Keratinocyte (primary cell): ENCODE measurements at regions not wholly inside any gene's neighbourhood (a gene's known extent, or its start where the extent isn't known, plus 50 kb on each side); places are given as distances from the start of the nearest gene placed in this dataset.

ENCODE experiments used
- DNase-seq: peaks from one replicate; pipeline ENCODE4 v3.0.0-alpha.2; 2011; ENCODE audit warnings: low read depth, missing footprints, low spot score
- FAIRE-seq: peaks from 2 replicates; lab custom pipeline; 2011; peaks lifted over from hg19 to GRCh38; lab: Jason Lieb, UNC
- H2AFZ ChIP-seq: 2 replicates; pipeline ENCODE4 v1.6.0; 2012; ENCODE audit warnings: low read length, control low read depth, inconsistent platforms; ENCODE audit not compliant: control insufficient read depth
- H3K27ac ChIP-seq: 2 replicates; pipeline ENCODE4 v1.5.1; 2011; ENCODE audit warnings: low read length; ENCODE audit not compliant: control insufficient read depth, insufficient read depth
- H3K27me3 ChIP-seq: 3 replicates; pipeline ENCODE4 v1.6.0; 2011; ENCODE audit warnings: low read length; ENCODE audit not compliant: control insufficient read depth, insufficient read depth; ENCODE audit errors: extremely low read depth
- H3K36me3 ChIP-seq, 2 experiments: 2 replicates in 1 of 2; 3 replicates in 1 of 2; pipeline ENCODE4 v1.5.1; 2011; ENCODE audit warnings: low read length in 2 of 2, mild to moderate bottlenecking in 1 of 2; ENCODE audit not compliant: control insufficient read depth in 2 of 2, insufficient read depth in 2 of 2; ENCODE audit errors: extremely low read depth in 1 of 2
- H3K4me1 ChIP-seq: 3 replicates; pipeline ENCODE4 v1.5.1; 2011; ENCODE audit warnings: low read length; ENCODE audit not compliant: control insufficient read depth, insufficient read depth; ENCODE audit errors: extremely low read depth
- H3K4me2 ChIP-seq: 3 replicates; pipeline ENCODE4 v1.6.0; 2011; ENCODE audit warnings: low read depth, low read length; ENCODE audit not compliant: control insufficient read depth, insufficient read depth; ENCODE audit errors: extremely low read depth
- H3K4me3 ChIP-seq, 3 experiments: fragments of 200-600 bp in 1 of 3; sonication (generic) in 1 of 3; 2 replicates in 2 of 3; 3 replicates in 1 of 3; pipeline ENCODE4 v1.5.1; 2011 to 2016; ENCODE audit warnings: low read length in 3 of 3, mild to moderate bottlenecking in 3 of 3, control low read depth in 2 of 3, inconsistent platforms in 1 of 3, low read depth in 1 of 3, mixed read lengths in 1 of 3, mixed run types in 1 of 3, moderate library complexity in 1 of 3; ENCODE audit not compliant: control insufficient read depth in 2 of 3, insufficient read depth in 2 of 3; ENCODE audit errors: extremely low read depth in 1 of 3
- H3K79me2 ChIP-seq: 2 replicates; pipeline ENCODE4 v1.6.0; 2012; ENCODE audit warnings: low read length; ENCODE audit not compliant: control insufficient read depth, insufficient read depth
- H3K9ac ChIP-seq: 3 replicates; pipeline ENCODE4 v1.6.0; 2011; ENCODE audit warnings: low read length; ENCODE audit not compliant: control insufficient read depth, insufficient read depth; ENCODE audit errors: extremely low read depth
- H3K9me1 ChIP-seq: 3 replicates; pipeline ENCODE4 v1.6.0; 2011; ENCODE audit warnings: low read length; ENCODE audit not compliant: control insufficient read depth, insufficient read depth; ENCODE audit errors: extremely low read depth
- H3K9me3 ChIP-seq: 2 replicates; pipeline ENCODE4 v1.5.1; 2012; ENCODE audit warnings: low read depth, low read length; ENCODE audit not compliant: control insufficient read depth
- H4K20me1 ChIP-seq: 3 replicates; pipeline ENCODE4 v1.6.0; 2011; ENCODE audit warnings: low read length; ENCODE audit not compliant: control insufficient read depth, insufficient read depth; ENCODE audit errors: extremely low read depth
- EZH2 ChIP-seq: IDR thresholded peaks from one replicate; pipeline ENCODE4 v1.6.1; 2012; ENCODE audit warnings: inconsistent platforms, mild to moderate bottlenecking, low read length, moderate library complexity
- dilution Hi-C: fragments of 300-500 bp; cut with MboI; formaldehyde crosslinking; loops from one replicate; pipeline ENCODE4 v1.7.0; 2020; ENCODE audit warnings: low sequenced_read_pairs; ENCODE audit not compliant: extremely low pct_ligation_motif_present
- TF ChIP-seq, protein P1 (sequence below), 3 experiments: IDR thresholded peaks in 1 of 3; conservative IDR thresholded peaks in 1 of 3; optimal IDR thresholded peaks in 1 of 3; 2 replicates in 2 of 3; 3 replicates in 1 of 3; pipeline versions ENCODE3 to v1.5.1; 2011; ENCODE audit warnings: low read length in 3 of 3, mild to moderate bottlenecking in 3 of 3, moderate library complexity in 2 of 3, control low read depth in 1 of 3, inconsistent platforms in 1 of 3; ENCODE audit not compliant: insufficient read depth in 2 of 3; ENCODE audit errors: extremely low read depth in 1 of 3

GRCh38 chr16:31697744-31698125 lies 170.0 kb downstream of the AHSP start:
- Histone ChIP-seq H3K9me3 (no peaks in the 10 kb centered on the region), H3K4me2 (no peak overlapping the region), H4K20me1 (no peaks in the 10 kb centered on the region), H3K27me3 (no peaks in the 10 kb centered on the region), H3K9me1 (no peaks in the 10 kb centered on the region), H3K36me3 (peaks cover 0 to 5% of the 10 kb centered on the region in 2 experiments), H3K79me2 (peaks cover 24% of the 10 kb centered on the region), H3K27ac (no peak overlapping the region), H3K4me3 (no peak overlapping the region), H3K9ac (no peak overlapping the region), H2AFZ (no peak overlapping the region), H3K4me1 (no peaks in the 10 kb centered on the region)
- TF ChIP-seq EZH2 = no peak
- TF ChIP-seq, protein P1, sequence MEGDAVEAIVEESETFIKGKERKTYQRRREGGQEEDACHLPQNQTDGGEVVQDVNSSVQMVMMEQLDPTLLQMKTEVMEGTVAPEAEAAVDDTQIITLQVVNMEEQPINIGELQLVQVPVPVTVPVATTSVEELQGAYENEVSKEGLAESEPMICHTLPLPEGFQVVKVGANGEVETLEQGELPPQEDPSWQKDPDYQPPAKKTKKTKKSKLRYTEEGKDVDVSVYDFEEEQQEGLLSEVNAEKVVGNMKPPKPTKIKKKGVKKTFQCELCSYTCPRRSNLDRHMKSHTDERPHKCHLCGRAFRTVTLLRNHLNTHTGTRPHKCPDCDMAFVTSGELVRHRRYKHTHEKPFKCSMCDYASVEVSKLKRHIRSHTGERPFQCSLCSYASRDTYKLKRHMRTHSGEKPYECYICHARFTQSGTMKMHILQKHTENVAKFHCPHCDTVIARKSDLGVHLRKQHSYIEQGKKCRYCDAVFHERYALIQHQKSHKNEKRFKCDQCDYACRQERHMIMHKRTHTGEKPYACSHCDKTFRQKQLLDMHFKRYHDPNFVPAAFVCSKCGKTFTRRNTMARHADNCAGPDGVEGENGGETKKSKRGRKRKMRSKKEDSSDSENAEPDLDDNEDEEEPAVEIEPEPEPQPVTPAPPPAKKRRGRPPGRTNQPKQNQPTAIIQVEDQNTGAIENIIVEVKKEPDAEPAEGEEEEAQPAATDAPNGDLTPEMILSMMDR (optimal IDR thresholded peaks at IDR 0.05 in 1 of 3, IDR thresholded peaks at IDR 0.05 in 1 of 3, conservative IDR thresholded peaks at IDR 0.05 in 1 of 3; ENCODE audit: extremely low read depth in 1 of 3, insufficient read depth in 2 of 3, low read length in 3 of 3) = no peak
- dilution Hi-C loops = no loop called here
- no peak for DNase-seq
- no peak for FAIRE-seq

DNA sequence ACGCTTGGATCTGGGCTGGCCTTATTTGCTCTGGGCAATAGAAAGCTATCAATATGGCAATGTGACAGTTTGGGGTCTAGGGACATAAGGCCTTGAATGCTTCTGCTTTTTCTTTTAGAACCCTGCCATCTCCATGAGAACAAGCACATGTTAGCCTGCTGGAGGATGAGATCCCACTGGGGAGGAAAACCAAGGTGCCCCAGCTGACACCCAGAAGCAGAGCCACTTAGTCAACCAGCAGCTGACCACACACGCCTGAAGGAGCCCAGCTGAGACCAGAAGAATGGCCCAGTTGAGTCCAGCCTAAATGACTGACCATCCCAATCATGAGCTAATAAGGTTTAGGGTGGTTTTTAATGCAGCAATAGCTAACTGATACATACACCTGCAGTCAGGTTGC lies 171.2 kb downstream of the AHSP start:
- FAIRE-seq (no peak), DNase-seq (no peak)
- H3K9ac ChIP-seq = no peak overlapping the region
- no peak overlapping the region for H3K4me2 ChIP-seq
- H3K36me3 ChIP-seq = peaks cover 10 to 14% of the 10 kb centered on the region in 2 experiments
- H3K9me3 ChIP-seq = no peaks in the 10 kb centered on the region
- no peak overlapping the region for H3K4me3 ChIP-seq
- no peaks in the 10 kb centered on the region for H4K20me1 ChIP-seq
- dilution Hi-C loops = no loop called here
- no peak for TF ChIP-seq EZH2
- TF ChIP-seq, protein P1 (optimal IDR thresholded peaks at IDR 0.05 in 1 of 3, IDR thresholded peaks at IDR 0.05 in 1 of 3, conservative IDR thresholded peaks at IDR 0.05 in 1 of 3; ENCODE audit: extremely low read depth in 1 of 3, insufficient read depth in 2 of 3, low read length in 3 of 3) = no peak
- no peak overlapping the region for H3K27ac ChIP-seq
- peaks cover 2% of the 10 kb centered on the region for H3K9me1 ChIP-seq
- H3K4me1 ChIP-seq = no peaks in the 10 kb centered on the region
- no peaks in the 10 kb centered on the region for H3K27me3 ChIP-seq
- peaks cover 28% of the 10 kb centered on the region for H3K79me2 ChIP-seq
- H2AFZ ChIP-seq = no peak overlapping the region
